GM12874 (cell line): ENCODE measurements at regions not wholly inside any gene's neighbourhood (a gene's known extent, or its start where the extent isn't known, plus 50 kb on each side); places are given as distances from the start of the nearest gene placed in this dataset.

Experiments
- CTCF ChIP-seq: IDR thresholded peaks from 2 replicates; pipeline ENCODE4 v1.5.1; 2011; ENCODE audit warnings: low read depth, mild to moderate bottlenecking, control low read depth, low read length, moderate library complexity; ENCODE audit not compliant: insufficient read depth

DNA sequence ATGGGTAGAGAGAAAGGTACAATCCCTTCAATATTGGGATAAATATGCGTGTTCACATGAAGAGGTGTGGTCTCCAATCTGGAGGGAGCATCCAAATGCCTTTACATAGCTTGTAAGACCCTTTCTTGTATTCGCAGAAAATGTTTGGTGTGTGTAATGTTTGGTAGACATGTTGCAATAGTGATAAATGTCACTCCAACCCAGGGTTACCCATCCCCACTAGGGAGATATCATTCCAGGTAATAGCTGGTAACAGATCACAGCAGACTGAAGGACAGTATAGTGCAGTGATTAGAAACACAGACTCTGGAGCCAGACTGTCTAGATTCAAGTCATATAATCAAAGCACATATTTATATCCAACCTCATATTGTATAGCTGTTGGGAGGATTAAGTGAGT is 733.6 kb upstream of the TBX3 start:
- TF ChIP-seq CTCF, result no peak

GRCh38 chr12:115416869-115417268 is 732.9 kb upstream of the TBX3 start:
- TF ChIP-seq CTCF, result no peak

- no peak for TF ChIP-seq CTCF
Measured at GRCh38 chr12:115413626-115414025, 729.7 kb upstream of the TBX3 start.

DNA sequence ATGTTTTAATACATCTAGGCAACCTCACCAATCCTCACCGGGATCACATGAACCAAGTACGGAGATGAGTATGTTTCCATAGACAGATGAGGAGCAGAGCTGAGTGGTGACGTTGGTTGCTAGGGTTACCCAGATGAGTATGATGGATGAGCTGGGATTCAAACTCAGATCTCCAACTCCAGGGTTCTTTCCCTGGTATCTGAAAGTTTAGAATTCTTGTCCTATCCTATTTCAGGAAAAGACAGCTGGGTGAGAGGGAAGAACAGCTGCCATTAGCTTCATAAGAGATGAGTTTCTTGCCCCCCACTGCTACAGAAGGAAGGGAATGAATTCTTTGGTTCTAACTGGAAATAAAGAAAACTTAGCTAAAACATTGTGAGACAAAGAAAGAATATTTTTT is 728.9 kb upstream of the TBX3 start:
- TF ChIP-seq CTCF, result no peak

DNA sequence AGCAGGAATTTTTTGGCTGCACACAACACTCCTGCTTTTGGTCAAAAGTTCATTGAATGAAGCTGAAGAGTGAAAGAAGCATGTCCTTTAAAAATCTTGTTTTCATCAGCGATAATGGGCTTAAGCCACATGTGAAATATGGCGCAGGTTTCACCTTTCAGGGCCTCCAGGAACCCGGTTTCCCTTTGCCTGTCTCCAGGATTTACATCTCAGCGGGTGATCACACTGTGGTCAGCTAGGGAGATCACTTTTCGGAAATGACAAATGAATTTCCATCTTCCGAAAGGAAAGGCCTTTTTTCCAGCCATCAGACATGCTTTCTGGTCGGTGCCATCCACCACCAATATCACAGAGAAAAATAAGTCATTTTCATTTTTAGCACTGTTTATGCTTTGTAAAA is 727.1 kb upstream of the TBX3 start:
- no peak for TF ChIP-seq CTCF

DNA sequence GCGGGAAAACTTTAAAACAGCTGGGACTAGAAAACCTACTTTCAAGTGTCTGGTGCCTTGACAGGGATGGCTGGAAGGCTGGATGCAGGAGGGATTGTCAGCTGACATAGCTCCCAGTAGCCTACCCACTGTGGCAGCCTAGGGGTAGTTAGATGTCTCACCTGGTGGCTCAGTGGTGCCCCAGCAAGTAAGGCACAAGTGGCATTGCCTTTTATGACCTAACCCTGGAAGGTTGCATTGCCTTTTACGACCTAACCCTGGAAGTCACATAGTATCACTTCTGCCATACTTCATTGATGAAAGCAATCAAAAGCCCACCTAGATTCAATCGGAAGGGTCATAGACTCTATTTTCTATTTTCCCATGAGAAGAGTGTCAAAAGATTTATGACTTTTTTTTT is 724.7 kb upstream of the TBX3 start:
- no peak for TF ChIP-seq CTCF

DNA sequence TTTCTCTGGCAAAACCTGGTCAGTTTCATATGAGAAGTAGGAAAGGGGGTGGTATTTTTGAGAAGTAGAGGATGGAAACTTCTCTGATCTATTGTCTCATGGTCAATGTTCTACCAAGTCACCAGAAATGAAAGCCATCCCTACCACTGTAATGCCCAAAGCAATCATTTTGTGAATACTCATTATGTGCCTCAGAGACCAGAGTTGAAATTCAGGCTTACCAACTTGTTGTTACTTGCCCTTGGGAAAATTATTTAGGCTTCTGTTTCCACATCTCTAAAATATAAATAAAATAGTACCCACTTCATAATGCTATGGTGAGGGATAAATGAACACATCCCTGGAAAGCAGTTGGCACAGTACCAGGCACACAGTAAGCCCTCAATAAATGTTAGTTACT is 723.7 kb upstream of the TBX3 start:
- TF ChIP-seq CTCF, result no peak

DNA sequence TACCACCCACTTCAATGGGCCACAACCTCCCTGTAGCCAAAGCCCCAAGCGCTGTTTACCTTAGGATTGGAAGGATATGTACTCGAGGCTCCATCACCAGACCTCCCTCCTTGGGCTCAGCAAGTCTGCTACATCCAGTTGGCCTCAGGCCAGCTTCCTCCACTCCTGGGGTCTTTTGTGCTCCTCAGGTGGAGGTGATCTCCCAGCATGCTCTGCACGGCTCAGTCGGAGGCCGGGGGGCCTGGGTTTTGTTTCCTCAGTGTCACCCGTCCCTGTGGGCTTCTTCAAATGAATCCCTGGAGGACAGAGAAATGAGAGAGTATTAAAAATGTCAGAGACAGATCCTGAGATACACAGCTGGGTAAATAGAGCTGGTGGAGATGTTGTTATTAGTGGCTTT is 723.1 kb upstream of the TBX3 start:
- TF ChIP-seq CTCF, result no peak
